Gastrocnemius medialis (tissue), 4 donors: ENCODE measurements at regions not wholly inside any gene's neighbourhood (a gene's known extent, or its start where the extent isn't known, plus 50 kb on each side); places are given as distances from the start of the nearest gene placed in this dataset.

Source experiments
- CTCF ChIP-seq, 5 experiments: fragments of 450-650 bp in 3 of 5; fragments of 200-600 bp in 2 of 5; sonication (generic) in 2 of 5; IDR thresholded peaks in 4 of 5; conservative IDR thresholded peaks in 1 of 5; 1 replicate in 4 of 5; 2 replicates in 1 of 5; pipeline ENCODE4 v1.5.1; 2016 to 2019; ENCODE audit warnings: antibody characterized with exemption in 5 of 5, mild to moderate bottlenecking in 3 of 5, moderate library complexity in 3 of 5
- POLR2A ChIP-seq, 2 donors: fragments of 450-650 bp; IDR thresholded peaks; one replicate each; pipeline ENCODE4 v1.6.1; 2017; ENCODE audit warnings: antibody characterized with exemption in 2 of 2, mild to moderate bottlenecking in 2 of 2, moderate library complexity in 2 of 2

DNA sequence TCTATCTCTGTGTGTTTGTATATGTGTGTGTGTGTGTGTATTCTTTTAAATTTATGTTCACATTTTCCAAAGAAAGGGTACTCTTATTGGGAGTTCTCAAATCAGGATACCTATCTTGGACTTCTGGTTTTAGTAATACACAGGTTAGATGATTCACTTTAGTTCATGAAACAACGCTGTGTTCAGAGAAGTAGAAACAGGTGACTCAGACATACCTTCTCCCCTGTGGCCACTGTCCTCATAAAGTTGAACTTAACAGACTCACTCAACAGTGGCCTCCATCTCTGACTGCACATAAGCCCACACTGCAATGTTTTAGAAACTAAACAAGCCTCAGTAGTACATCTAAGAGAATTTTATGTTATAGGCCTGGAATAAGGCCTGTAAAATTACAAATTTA lies 566.6 kb upstream of the VRK2 start:
- TF ChIP-seq CTCF (IDR thresholded peaks at IDR 0.05 in 4 of 5, conservative IDR thresholded peaks at IDR 0.05 in 1 of 5) (no peak), POLR2A (IDR thresholded peaks at IDR 0.05) (no peak)
